DMS153 treated with DMSO at 0.1 percent for 48 hours (cell line): ENCODE measurements at regions not wholly inside any gene's neighbourhood (a gene's known extent, or its start where the extent isn't known, plus 50 kb on each side); places are given as distances from the start of the nearest gene placed in this dataset.

Experiments used
- DNase-seq: peaks from one replicate; lab custom pipeline; 2025; ENCODE audit not compliant: unreplicated experiment; lab: John Stamatoyannopoulos, UW

GRCh38 chr3:162376761-162377160 is 880.2 kb downstream of the OTOL1 start:
- DNase-seq, result no peak

DNA sequence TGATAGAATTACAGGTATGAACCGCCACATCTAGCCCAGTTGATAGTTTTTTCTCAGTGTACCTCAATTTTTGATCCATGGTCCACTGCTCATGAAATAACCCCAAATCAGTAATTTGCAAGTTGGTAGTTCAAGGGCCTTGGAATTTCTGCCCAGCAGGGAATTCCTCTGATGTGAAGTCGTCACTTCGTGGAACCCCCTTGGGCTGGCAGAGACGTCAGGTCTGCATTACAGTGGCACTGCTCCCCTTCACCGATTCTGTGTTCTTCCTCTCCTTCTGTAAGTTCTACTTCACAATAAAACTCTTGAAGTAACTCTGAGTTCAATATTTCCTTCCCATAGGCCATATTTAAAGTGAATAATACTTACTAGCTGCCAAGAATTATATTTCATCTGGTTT is 881.0 kb downstream of the OTOL1 start:
- no peak for DNase-seq

- no peak for DNase-seq
Measured at GRCh38 chr3:162385387-162385786, 888.8 kb downstream of the OTOL1 start.

GRCh38 chr3:162390891-162391290 is 894.3 kb downstream of the OTOL1 start:
- no peak for DNase-seq

GRCh38 chr3:162391301-162391700 is 894.7 kb downstream of the OTOL1 start:
- DNase-seq, result no peak

- no peak for DNase-seq
Measured at GRCh38 chr3:162395496-162395895, 898.9 kb downstream of the OTOL1 start.

GRCh38 chr3:162398554-162398953 is 901.9 kb downstream of the OTOL1 start:
- no peak for DNase-seq

DNA sequence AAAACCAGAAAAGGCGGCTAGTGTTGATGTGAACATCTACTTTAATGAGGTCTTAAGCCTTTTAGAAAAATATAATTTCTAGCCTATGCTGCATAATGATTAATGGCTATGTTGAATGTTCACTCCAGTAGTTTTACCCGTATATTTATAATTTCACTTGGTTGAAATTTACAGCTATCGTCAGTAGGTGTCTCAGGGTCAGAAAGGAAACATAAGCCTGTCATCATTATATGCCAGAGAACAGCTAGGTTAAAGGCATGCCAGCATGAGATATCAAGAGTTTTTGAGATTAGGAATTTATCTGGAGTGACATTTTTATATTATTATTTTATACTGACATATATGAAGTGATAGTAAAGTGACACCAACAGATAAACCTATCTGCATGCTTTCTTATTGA is 904.1 kb downstream of the OTOL1 start:
- no peak for DNase-seq

DNA sequence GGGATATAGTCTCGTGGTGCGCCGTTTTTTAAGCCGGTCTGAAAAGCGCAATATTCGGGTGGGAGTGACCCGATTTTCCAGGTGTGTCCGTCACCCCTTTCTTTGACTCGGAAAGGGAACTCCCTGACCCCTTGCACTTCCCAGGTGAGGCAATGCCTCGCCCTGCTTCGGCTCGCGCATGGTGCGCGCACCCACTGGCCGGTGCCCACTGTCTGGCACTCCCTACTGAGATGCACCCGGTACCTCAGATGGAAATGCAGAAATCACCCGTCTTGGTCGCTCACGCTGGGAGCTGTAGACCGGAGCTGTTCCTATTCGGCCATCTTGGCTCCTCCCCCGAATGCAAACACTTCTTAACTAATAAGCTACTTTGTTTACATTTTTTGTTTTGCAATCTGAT is 914.9 kb downstream of the OTOL1 start:
- DNase-seq, result peak; percentile 7

GRCh38 chr3:162421721-162422120 is 925.1 kb downstream of the OTOL1 start:
- no peak for DNase-seq

DNA sequence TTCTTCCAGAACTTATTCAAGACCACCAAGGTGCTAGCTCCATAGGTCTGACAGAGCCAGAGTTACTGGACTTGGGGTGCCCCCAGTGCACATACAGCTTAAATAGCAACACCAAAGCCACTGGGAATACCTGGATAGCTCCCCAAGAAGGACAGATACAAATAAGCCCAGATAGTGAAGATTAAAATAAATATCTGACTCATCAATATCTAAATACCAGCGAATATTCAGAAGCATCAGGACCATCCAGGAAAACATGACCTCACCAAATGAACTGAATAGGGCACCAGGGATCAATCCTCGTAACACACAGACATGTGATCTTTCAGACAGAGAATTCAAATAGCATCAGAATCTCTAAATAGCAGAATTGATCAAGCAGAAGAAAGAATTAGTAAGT is 931.6 kb downstream of the OTOL1 start:
- no peak for DNase-seq

DNA sequence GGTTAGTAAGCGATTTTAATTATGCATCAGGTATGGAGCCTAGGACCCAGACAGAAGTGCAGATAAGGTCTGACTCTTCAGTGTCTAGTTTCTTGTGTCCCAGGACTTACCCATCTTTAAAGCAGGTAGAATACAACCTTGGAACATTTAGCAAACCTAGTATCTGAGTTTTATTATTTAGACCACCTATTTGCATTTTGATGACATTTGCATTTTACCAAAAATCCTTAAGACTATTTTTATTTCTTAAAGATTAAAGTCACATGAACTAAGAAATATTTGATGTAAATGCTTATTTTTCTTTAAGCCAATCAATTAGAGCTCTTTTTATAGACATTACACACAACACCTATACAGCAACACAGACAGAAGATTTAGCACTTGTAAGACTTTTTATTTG is 939.1 kb downstream of the OTOL1 start:
- DNase-seq, result no peak

DNA sequence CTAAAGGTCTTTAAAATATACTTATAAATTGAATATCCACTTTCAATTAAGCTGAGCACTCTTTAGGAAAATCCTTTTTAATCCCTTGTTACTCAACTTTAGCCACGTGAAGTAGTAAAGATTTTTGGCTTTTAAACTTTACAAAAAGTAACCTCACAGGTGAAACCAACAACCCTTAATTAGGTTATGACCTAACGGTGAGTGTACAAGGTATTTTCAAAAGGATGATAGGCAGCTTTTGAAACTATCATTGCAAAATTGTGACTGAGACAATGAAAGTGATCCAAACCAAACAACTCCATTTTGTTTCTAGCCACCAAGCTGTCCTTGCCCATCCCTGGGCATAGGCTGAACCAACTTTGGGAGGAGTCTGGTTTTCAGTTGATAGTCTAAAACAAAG is 940.2 kb downstream of the OTOL1 start:
- DNase-seq, result no peak

GRCh38 chr3:162437480-162437879 is 940.9 kb downstream of the OTOL1 start:
- no peak for DNase-seq

- DNase-seq, result no peak
Measured at GRCh38 chr3:162441716-162442115, 945.1 kb downstream of the OTOL1 start.

GRCh38 chr3:162443376-162443775 is 946.8 kb downstream of the OTOL1 start:
- DNase-seq, result no peak

GRCh38 chr3:162468791-162469190 is 972.2 kb downstream of the OTOL1 start:
- DNase-seq, result no peak

GRCh38 chr3:162487138-162487537 is 990.5 kb downstream of the OTOL1 start:
- DNase-seq, result no peak

- no peak for DNase-seq
Measured at GRCh38 chr3:162489853-162490252, 993.2 kb downstream of the OTOL1 start.

DNA sequence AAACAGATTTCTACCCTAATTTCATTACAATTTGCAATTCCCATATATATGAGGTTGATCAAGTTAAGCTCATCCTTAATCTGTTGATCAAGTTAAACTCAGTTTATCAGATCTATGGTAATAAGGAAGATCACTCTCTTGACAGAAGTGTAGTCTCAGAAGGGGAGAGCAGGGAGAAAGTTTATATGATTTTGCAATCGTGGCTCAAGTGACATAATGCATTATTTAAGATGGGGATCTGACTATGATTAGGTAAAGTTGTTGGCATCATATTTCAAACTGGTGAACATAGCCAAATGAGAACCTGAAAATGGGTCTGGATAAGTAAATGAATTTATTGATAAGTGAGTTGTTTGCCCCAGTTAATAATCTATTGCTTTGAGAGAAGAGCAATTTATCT is 995.3 kb downstream of the OTOL1 start:
- no peak for DNase-seq

- no peak for DNase-seq
Measured at GRCh38 chr3:162492446-162493081, 996.0 kb downstream of the OTOL1 start.

GRCh38 chr3:162498626-162499025 is 1002.0 kb downstream of the OTOL1 start:
- no peak for DNase-seq

DNA sequence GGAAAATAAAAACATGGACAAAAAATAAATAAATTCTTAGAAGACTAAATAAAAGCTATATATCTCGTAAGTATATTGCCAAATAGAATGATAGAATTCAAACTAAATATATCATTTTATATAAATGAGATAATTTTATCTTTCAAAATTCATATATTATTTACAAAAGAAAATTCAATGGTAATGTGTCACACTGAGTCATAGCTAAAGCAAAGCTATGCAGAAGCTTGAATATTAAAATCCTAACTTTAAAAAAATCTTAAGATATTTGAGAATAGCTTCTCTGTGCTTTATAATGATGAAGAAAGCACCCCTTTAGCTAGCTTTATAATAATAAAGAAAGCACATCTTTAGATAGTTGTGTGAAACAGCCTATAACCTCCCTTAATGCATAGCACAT is 1010.8 kb downstream of the OTOL1 start:
- DNase-seq, result no peak

- DNase-seq, result no peak
Measured at GRCh38 chr3:162512488-162512887, 1015.9 kb downstream of the OTOL1 start.
